Mesenchymal stem cell (in vitro differentiated cells and primary cell): ENCODE measurements at regions not wholly inside any gene's neighbourhood (a gene's known extent, or its start where the extent isn't known, plus 50 kb on each side); places are given as distances from the start of the nearest gene placed in this dataset.

Experiments
- DNase-seq: peaks from one replicate; pipeline ENCODE4 v3.0.0-alpha.2; 2013
- H2AFZ ChIP-seq: one replicate; pipeline ENCODE4 v1.6.1; 2013; ENCODE audit warnings: low read depth, mild to moderate bottlenecking, control low read depth, inconsistent platforms, low read length, moderate library complexity
- H2AK5ac ChIP-seq: 2 replicates; pipeline ENCODE4 v1.6.1; 2013; ENCODE audit warnings: low read length, moderate library complexity, mild to moderate bottlenecking, inconsistent platforms; ENCODE audit not compliant: severe bottlenecking
- H2BK120ac ChIP-seq: one replicate; pipeline ENCODE4 v1.6.1; 2013; ENCODE audit warnings: low read depth, mild to moderate bottlenecking, inconsistent platforms, low read length, moderate library complexity
- H2BK12ac ChIP-seq, 2 experiments: one replicate each; pipeline ENCODE4 v1.6.1; 2013; ENCODE audit warnings: inconsistent platforms in 2 of 2, low read length in 2 of 2, mild to moderate bottlenecking in 2 of 2, moderate library complexity in 2 of 2, control low read depth in 1 of 2
- H2BK15ac ChIP-seq: one replicate; pipeline ENCODE4 v1.6.1; 2013; ENCODE audit warnings: mild to moderate bottlenecking, low read depth, inconsistent platforms; ENCODE audit not compliant: poor library complexity, severe bottlenecking
- H2BK5ac ChIP-seq: 2 replicates; pipeline ENCODE4 v1.6.1; 2013; ENCODE audit warnings: low read depth, mild to moderate bottlenecking, low read length, control low read depth, inconsistent platforms; ENCODE audit not compliant: poor library complexity, severe bottlenecking
- H3K14ac ChIP-seq, 2 experiments: one replicate each; pipeline ENCODE4 v1.6.1; 2013; ENCODE audit warnings: inconsistent platforms in 2 of 2, low read length in 2 of 2, control low read depth in 1 of 2, mild to moderate bottlenecking in 1 of 2, moderate library complexity in 1 of 2
- H3K18ac ChIP-seq, 2 experiments: one replicate each; pipeline ENCODE4 v1.6.1; 2013; ENCODE audit warnings: inconsistent platforms in 2 of 2, low read length in 2 of 2, control low read depth in 1 of 2, low read depth in 1 of 2, mild to moderate bottlenecking in 1 of 2
- H3K23ac ChIP-seq, 2 experiments: one replicate each; pipeline ENCODE4 v1.6.1; 2013; ENCODE audit warnings: inconsistent platforms in 2 of 2, low read length in 2 of 2, mild to moderate bottlenecking in 2 of 2, moderate library complexity in 2 of 2, control low read depth in 1 of 2
- H3K27ac ChIP-seq: 2 replicates; pipeline ENCODE4 v1.5.1; 2013; ENCODE audit warnings: mild to moderate bottlenecking, moderate library complexity, low read length, control low read depth, inconsistent platforms; ENCODE audit not compliant: poor library complexity, severe bottlenecking
- H3K27me3 ChIP-seq, 2 experiments: 2 replicates each; pipeline versions ENCODE4 v1.6.1 to v1.7.0; 2013; ENCODE audit warnings: low read length in 2 of 2, mild to moderate bottlenecking in 2 of 2, moderate library complexity in 2 of 2, control low read depth in 1 of 2, inconsistent platforms in 1 of 2; ENCODE audit not compliant: control insufficient read depth in 1 of 2, insufficient read depth in 1 of 2
- H3K36me3 ChIP-seq, 2 experiments: 2 replicates each; pipeline versions ENCODE4 v1.6.1 to v1.7.0; 2013; ENCODE audit warnings: low read length in 2 of 2, control low read depth in 1 of 2, inconsistent platforms in 1 of 2, low read depth in 1 of 2, mild to moderate bottlenecking in 1 of 2; ENCODE audit not compliant: insufficient read depth in 2 of 2, control insufficient read depth in 1 of 2
- H3K4ac ChIP-seq, 2 experiments: one replicate each; pipeline ENCODE4 v1.6.1; 2013; ENCODE audit warnings: inconsistent platforms in 2 of 2, low read length in 2 of 2, mild to moderate bottlenecking in 2 of 2, moderate library complexity in 2 of 2, control low read depth in 1 of 2, low read depth in 1 of 2
- H3K4me1 ChIP-seq: 2 replicates; pipeline ENCODE4 v1.6.1; 2013; ENCODE audit warnings: low read depth, low read length, control low read depth; ENCODE audit not compliant: control insufficient read depth, insufficient read depth
- H3K4me2 ChIP-seq: 2 replicates; pipeline ENCODE4 v1.6.1; 2013; ENCODE audit warnings: low read length, mild to moderate bottlenecking, inconsistent platforms; ENCODE audit not compliant: poor library complexity, severe bottlenecking
- H3K4me3 ChIP-seq, 2 experiments: 2 replicates each; pipeline versions ENCODE4 v1.5.1 to v1.7.0; 2013; ENCODE audit warnings: low read length in 2 of 2, mild to moderate bottlenecking in 2 of 2, control low read depth in 1 of 2, low read depth in 1 of 2; ENCODE audit not compliant: insufficient read depth in 1 of 2
- H3K79me1 ChIP-seq: replicated peaks from 2 replicates; pipeline ENCODE4 v1.6.1; 2013; ENCODE audit warnings: mild to moderate bottlenecking, control low read depth, low read length, inconsistent platforms; ENCODE audit not compliant: poor library complexity, severe bottlenecking
- H3K9ac ChIP-seq: 2 replicates; pipeline ENCODE4 v1.7.0; 2013; ENCODE audit warnings: mild to moderate bottlenecking, low read length, moderate library complexity
- H3K9me3 ChIP-seq: 2 replicates; pipeline ENCODE4 v1.7.0; 2013; ENCODE audit warnings: mild to moderate bottlenecking, low read length; ENCODE audit not compliant: control insufficient read depth
- H4K8ac ChIP-seq: one replicate; pipeline ENCODE4 v1.6.1; 2013; ENCODE audit warnings: inconsistent platforms, mild to moderate bottlenecking, low read length, moderate library complexity
- H4K91ac ChIP-seq: one replicate; pipeline ENCODE4 v1.6.1; 2013; ENCODE audit warnings: mild to moderate bottlenecking, low read length, inconsistent platforms
- WGBS: methylation state at CpG from one replicate; pipeline ENCODE4 v1.1.7; 2013; ENCODE audit warnings: mixed read lengths; 5-methylcytosine and 5-hydroxymethylcytosine counted together

DNA sequence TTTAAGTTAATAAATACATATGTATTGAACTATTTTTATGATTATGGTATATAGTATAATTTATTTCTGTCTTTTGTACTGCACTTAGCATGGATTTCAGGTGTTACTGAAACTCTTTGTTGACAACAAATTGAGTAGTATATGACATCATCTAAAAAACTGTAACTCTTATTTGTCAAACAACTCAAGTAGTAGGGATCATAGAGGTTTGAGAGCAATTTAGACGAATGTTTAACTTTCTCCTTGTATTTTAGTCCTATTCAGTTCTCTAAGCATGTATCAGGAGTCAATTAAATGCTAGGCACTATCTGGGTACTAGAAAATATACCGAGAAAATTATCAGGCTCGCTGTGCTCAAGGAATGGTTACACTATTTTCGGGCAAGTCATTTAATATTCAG is 595.2 kb downstream of the METTL15 start:
- WGBS: 100% methylated on average over 2 of the region's 4 CpGs
- Histone ChIP-seq H3K4me1 (peaks cover 2% of the 10 kb centered on the region), H3K9ac (no peak overlapping the region), H2BK120ac (no peak overlapping the region), H3K27ac (no peak overlapping the region), H3K23ac (no peak overlapping the region), H3K36me3 (no peaks in the 10 kb centered on the region), H3K4ac (no peak overlapping the region), H3K14ac (no peak overlapping the region), H2AK5ac (no peak overlapping the region), H3K27me3 (no peaks in the 10 kb centered on the region), H3K4me2 (no peak overlapping the region), H2AFZ (no peak overlapping the region), H4K91ac (no peak overlapping the region), H3K4me3 (no peak overlapping the region), H3K79me1 (no peaks in the 10 kb centered on the region), H4K8ac (no peak overlapping the region), H3K9me3 (no peaks in the 10 kb centered on the region), H3K18ac (no peak overlapping the region), H2BK5ac (no peak overlapping the region), H2BK12ac (no peak overlapping the region), H2BK15ac (no peak overlapping the region)
- no peak for DNase-seq

GRCh38 chr11:28702871-28703270 is 594.7 kb downstream of the METTL15 start:
- no peak overlapping the region for H2BK120ac ChIP-seq
- WGBS: 100% methylated on average over 1 of the region's 1 CpG
- no peak overlapping the region for H2AK5ac ChIP-seq

GRCh38 chr11:28702450-28702790 is 594.2 kb downstream of the METTL15 start:
- Histone ChIP-seq H2AK5ac (no peak overlapping the region), H2BK12ac (no peak overlapping the region), H2AFZ (no peak overlapping the region), H2BK5ac (no peak overlapping the region), H3K9ac (no peak overlapping the region), H3K14ac (no peak overlapping the region), H3K36me3 (no peaks in the 10 kb centered on the region), H3K9me3 (no peaks in the 10 kb centered on the region), H3K4me2 (no peak overlapping the region), H3K23ac (no peak overlapping the region), H2BK120ac (no peak overlapping the region), H3K79me1 (no peaks in the 10 kb centered on the region), H3K18ac (no peak overlapping the region), H3K4me3 (no peak overlapping the region), H3K27me3 (no peaks in the 10 kb centered on the region), H4K8ac (no peak overlapping the region), H3K27ac (no peak overlapping the region), H3K4me1 (peaks cover 2% of the 10 kb centered on the region), H3K4ac (no peak overlapping the region), H4K91ac (no peak overlapping the region), H2BK15ac (no peak overlapping the region)
- no peak for DNase-seq
- WGBS: 100% methylated on average over 1 of the region's 1 CpG

More at GRCh38 chr11:28702871-28703270, 594.7 kb downstream of the METTL15 start:
- no peak for DNase-seq
- H3K4me2 ChIP-seq: no peak overlapping the region
- no peak overlapping the region for H4K8ac ChIP-seq
- H2BK15ac ChIP-seq: no peak overlapping the region
- H3K9me3 ChIP-seq: no peaks in the 10 kb centered on the region
- no peak overlapping the region for H3K4me3 ChIP-seq
- H3K9ac ChIP-seq: no peak overlapping the region
- no peaks in the 10 kb centered on the region for H3K27me3 ChIP-seq
- no peak overlapping the region for H2AFZ ChIP-seq
- no peak overlapping the region for H3K18ac ChIP-seq
- H3K4me1 ChIP-seq: peaks cover 2% of the 10 kb centered on the region
- H4K91ac ChIP-seq: no peak overlapping the region
- H2BK5ac ChIP-seq: no peak overlapping the region
- H3K14ac ChIP-seq: no peak overlapping the region
- H3K23ac ChIP-seq: no peak overlapping the region
- no peaks in the 10 kb centered on the region for H3K79me1 ChIP-seq
- no peak overlapping the region for H3K4ac ChIP-seq
- H3K36me3 ChIP-seq: no peaks in the 10 kb centered on the region
- H3K27ac ChIP-seq: no peak overlapping the region
- H2BK12ac ChIP-seq: no peak overlapping the region

GRCh38 chr11:28701760-28702449 is 593.7 kb downstream of the METTL15 start:
- no peak overlapping the region for H3K4ac ChIP-seq
- no peak overlapping the region for H2AFZ ChIP-seq
- no peak overlapping the region for H3K18ac ChIP-seq
- no peaks in the 10 kb centered on the region for H3K79me1 ChIP-seq
- no peak overlapping the region for H3K4me3 ChIP-seq
- no peak overlapping the region for H3K9ac ChIP-seq
- no peak overlapping the region for H2BK15ac ChIP-seq
- DNase-seq: no peak
- no peaks in the 10 kb centered on the region for H3K36me3 ChIP-seq
- H3K4me2 ChIP-seq: no peak overlapping the region
- H2BK5ac ChIP-seq: no peak overlapping the region
- H3K14ac ChIP-seq: no peak overlapping the region
- no peak overlapping the region for H2BK12ac ChIP-seq
- no peak overlapping the region for H4K8ac ChIP-seq
- no peak overlapping the region for H2BK120ac ChIP-seq
- WGBS: 79% methylated on average over 4 of the region's 5 CpGs
- no peak overlapping the region for H2AK5ac ChIP-seq
- H3K27ac ChIP-seq: no peak overlapping the region
- no peak overlapping the region for H4K91ac ChIP-seq
- H3K4me1 ChIP-seq: peaks cover 2% of the 10 kb centered on the region
- H3K27me3 ChIP-seq: no peaks in the 10 kb centered on the region
- H3K9me3 ChIP-seq: no peaks in the 10 kb centered on the region
- no peak overlapping the region for H3K23ac ChIP-seq
